ENCODE measurements at regions not wholly inside any gene's neighbourhood (a gene's known extent, or its start where the extent isn't known, plus 50 kb on each side); places are given as distances from the start of the nearest gene placed in this dataset.

GRCh38 chr6:66184091-66184490 lies 477.1 kb upstream of the EYS start:
- ChIA-PET POLR2A (ENCODE audit: partially characterized antibody) (no interaction called here), CTCF (ENCODE audit: partially characterized antibody) (no interaction called here)
- Histone ChIP-seq H2BK20ac (ENCODE audit: low read length) (no peak overlapping the region), H3K4ac (replicated peaks; ENCODE audit: insufficient read length, low read depth, low read length) (no peak overlapping the region), H3K4me1 (replicated peaks in 1 of 4; ENCODE audit: control insufficient read depth in 3 of 4, insufficient read depth in 4 of 4, low read length in 3 of 4) (no peaks in the 10 kb centered on the region), H3K56ac (replicated peaks; ENCODE audit: insufficient read length, low read depth, low read length) (no peak overlapping the region), H3K27ac (ENCODE audit: low read depth, low read length) (no peak overlapping the region), H3K9ac (replicated peaks in 1 of 4; ENCODE audit: extremely low read depth in 1 of 4, low read depth in 3 of 4, low read length in 3 of 4) (no peak overlapping the region), H3K9me3 (ENCODE audit: insufficient read depth in 2 of 2, low read depth in 1 of 2, low read length in 1 of 2) (peaks cover 3 to 10% of the 10 kb centered on the region in 2 experiments), H2BK5ac (ENCODE audit: low read depth, low read length) (no peak overlapping the region), H3K36me3 (ENCODE audit: control insufficient read depth in 2 of 4, insufficient read depth in 4 of 4, low read length in 3 of 4) (no peaks in the 10 kb centered on the region), H2BK12ac (ENCODE audit: low read depth, low read length) (no peak overlapping the region), H4K91ac (replicated peaks; ENCODE audit: insufficient read length, low read length) (no peak overlapping the region), H2BK15ac (ENCODE audit: low read length) (no peak overlapping the region), H2AFZ (ENCODE audit: low read length) (0 out of 2 replicates have a peak overlapping the region, but pooled peaks have one; percentile 23), H3K14ac (ENCODE audit: insufficient read length) (no peak overlapping the region), H3K79me2 (ENCODE audit: control insufficient read depth in 1 of 2, insufficient read depth in 2 of 2, low read length in 2 of 2) (no peaks in the 10 kb centered on the region), H4K8ac (ENCODE audit: extremely low read depth, insufficient read depth, low read length) (no peak overlapping the region), H3K79me1 (ENCODE audit: low read depth, low read length) (no peaks in the 10 kb centered on the region), H3K18ac (ENCODE audit: extremely low read depth, low read length) (no peak overlapping the region), H4K20me1 (replicated peaks in 1 of 2; ENCODE audit: control insufficient read depth in 1 of 2, insufficient read depth in 2 of 2, low read length in 2 of 2) (no peaks in the 10 kb centered on the region), H2BK120ac (replicated peaks; ENCODE audit: low read depth, low read length) (no peak overlapping the region), H3K27me3 (replicated peaks in 1 of 4; ENCODE audit: control insufficient read depth in 3 of 4, extremely low read depth in 1 of 4, insufficient read depth in 3 of 4, low read length in 3 of 4) (no peaks in the 10 kb centered on the region), H3K4me3 (ENCODE audit: extremely low read depth in 1 of 4, insufficient read depth in 2 of 4, low read depth in 3 of 4, low read length in 4 of 4) (no peak overlapping the region), H4K5ac (ENCODE audit: insufficient read length, low read depth, low read length) (no peak overlapping the region), H2AK5ac (ENCODE audit: low read depth, low read length) (no peak overlapping the region), H3K23me2 (ENCODE audit: low read depth, low read length) (no peaks in the 10 kb centered on the region), H3K23ac (ENCODE audit: insufficient read length) (no peak overlapping the region), H3K4me2 (ENCODE audit: insufficient read depth in 1 of 2, low read depth in 2 of 2, low read length in 2 of 2) (no peak overlapping the region)
- no peak for TF ChIP-seq POLR2AphosphoS5 (IDR thresholded peaks at IDR 0.05; ENCODE audit: low read depth, low read length)
- TF ChIP-seq SP4 (IDR thresholded peaks at IDR 0.05; ENCODE audit: low read length): no peak
- no peak for TF ChIP-seq CHD1 (IDR thresholded peaks at IDR 0.05; ENCODE audit: low read depth, low read length)
- TF ChIP-seq POLR2A (IDR thresholded peaks at IDR 0.05; ENCODE audit: control extremely low read depth in 1 of 2, low read depth in 2 of 2, low read length in 2 of 2): no peak
- no peak for TF ChIP-seq RXRA (IDR thresholded peaks at IDR 0.05; ENCODE audit: insufficient read depth, low read depth, low read length)
- TF ChIP-seq JUND (IDR thresholded peaks at IDR 0.05; ENCODE audit: low read length): no peak
- TF ChIP-seq EZH2 (IDR thresholded peaks at IDR 0.05; ENCODE audit: low read depth, low read length, severe bottlenecking): no peak
- 90% methylated on average over 1 of the region's 1 CpG; no CpG with 5 or more reads in 1 of the 2 experiments for WGBS, 2 experiments (ENCODE audit: extremely low coverage in 1 of 2, insufficient coverage in 1 of 2, insufficient read length in 1 of 2, insufficient replicate concordance in 2 of 2, low coverage in 1 of 2, low lambda C conversion rate in 2 of 2, missing lambda C conversion rate in 1 of 2)
- FAIRE-seq: no peak
- DNase-seq (ENCODE audit: low read depth in 1 of 2, low spot score in 2 of 2): no peak

All from H1 (cell line).